Thyroid gland (tissue), 4 donors: ENCODE measurements at regions not wholly inside any gene's neighbourhood (a gene's known extent, or its start where the extent isn't known, plus 50 kb on each side); places are given as distances from the start of the nearest gene placed in this dataset.

Experiments used
- POLR2A ChIP-seq, 2 donors: fragments of 450-650 bp; IDR thresholded peaks; one replicate each; pipeline ENCODE4 v1.6.1; 2017; ENCODE audit warnings: antibody characterized with exemption in 2 of 2, mild to moderate bottlenecking in 2 of 2, moderate library complexity in 1 of 2
- TF ChIP-seq, protein P1 (sequence below), 6 experiments: fragments of 200-600 bp in 3 of 6; fragments of 450-650 bp in 3 of 6; sonication (generic) in 3 of 6; IDR thresholded peaks; one replicate each; pipeline ENCODE4 v1.5.1; 2016 to 2019; ENCODE audit warnings: antibody characterized with exemption in 6 of 6, mild to moderate bottlenecking in 2 of 6, inconsistent platforms in 1 of 6, moderate library complexity in 1 of 6

DNA sequence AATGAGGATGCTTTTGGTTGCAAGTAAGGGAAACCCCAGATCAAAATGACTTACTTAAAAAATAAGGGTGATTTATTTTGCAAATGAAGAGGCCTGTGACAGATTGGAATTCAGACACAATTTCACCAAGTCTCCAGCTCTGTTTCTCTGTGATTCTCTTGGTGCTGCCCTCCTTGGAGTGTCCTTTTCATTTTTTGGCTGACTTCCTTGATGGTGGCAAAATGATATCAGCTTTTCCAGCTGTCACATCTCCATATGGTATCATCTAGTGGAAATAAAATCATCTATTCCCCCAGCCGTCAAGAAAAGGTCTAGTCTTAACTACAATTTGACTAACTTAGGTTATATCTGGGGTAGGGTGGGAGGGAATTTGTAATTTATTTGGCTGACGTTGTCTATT lies 68.5 kb upstream of the SLC25A26 start:
- TF ChIP-seq POLR2A (IDR thresholded peaks at IDR 0.05): no peak
- TF ChIP-seq, protein P1, sequence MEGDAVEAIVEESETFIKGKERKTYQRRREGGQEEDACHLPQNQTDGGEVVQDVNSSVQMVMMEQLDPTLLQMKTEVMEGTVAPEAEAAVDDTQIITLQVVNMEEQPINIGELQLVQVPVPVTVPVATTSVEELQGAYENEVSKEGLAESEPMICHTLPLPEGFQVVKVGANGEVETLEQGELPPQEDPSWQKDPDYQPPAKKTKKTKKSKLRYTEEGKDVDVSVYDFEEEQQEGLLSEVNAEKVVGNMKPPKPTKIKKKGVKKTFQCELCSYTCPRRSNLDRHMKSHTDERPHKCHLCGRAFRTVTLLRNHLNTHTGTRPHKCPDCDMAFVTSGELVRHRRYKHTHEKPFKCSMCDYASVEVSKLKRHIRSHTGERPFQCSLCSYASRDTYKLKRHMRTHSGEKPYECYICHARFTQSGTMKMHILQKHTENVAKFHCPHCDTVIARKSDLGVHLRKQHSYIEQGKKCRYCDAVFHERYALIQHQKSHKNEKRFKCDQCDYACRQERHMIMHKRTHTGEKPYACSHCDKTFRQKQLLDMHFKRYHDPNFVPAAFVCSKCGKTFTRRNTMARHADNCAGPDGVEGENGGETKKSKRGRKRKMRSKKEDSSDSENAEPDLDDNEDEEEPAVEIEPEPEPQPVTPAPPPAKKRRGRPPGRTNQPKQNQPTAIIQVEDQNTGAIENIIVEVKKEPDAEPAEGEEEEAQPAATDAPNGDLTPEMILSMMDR (IDR thresholded peaks at IDR 0.05): no peak
